Astrocyte (in vitro differentiated cells and primary cell): ENCODE measurements at regions not wholly inside any gene's neighbourhood (a gene's known extent, or its start where the extent isn't known, plus 50 kb on each side); places are given as distances from the start of the nearest gene placed in this dataset.
"Not testable (repeated sequence)": the region's sequence is repeated elsewhere in the genome, so short reads cannot be mapped to it uniquely, and the experiment has no call there.

ENCODE experiments used
- CTCF ChIP-seq: IDR thresholded peaks from 2 replicates; pipeline ENCODE4 v1.5.1; 2011; ENCODE audit warnings: low read depth, mild to moderate bottlenecking, inconsistent platforms, low read length, moderate library complexity; ENCODE audit not compliant: insufficient read depth
- EZH2 ChIP-seq: IDR thresholded peaks from 2 replicates; pipeline ENCODE4 v1.6.1; 2012; ENCODE audit warnings: mild to moderate bottlenecking, low read length, inconsistent platforms; ENCODE audit not compliant: insufficient read depth

GRCh38 chr17:31731585-31732154 is 127.4 kb downstream of the COPRS start:
- not testable (repeated sequence) for TF ChIP-seq CTCF, EZH2
